ENCODE measurements at regions not wholly inside any gene's neighbourhood (a gene's known extent, or its start where the extent isn't known, plus 50 kb on each side); places are given as distances from the start of the nearest gene placed in this dataset.
"Not testable (repeated sequence)": the region's sequence is repeated elsewhere in the genome, so short reads cannot be mapped to it uniquely, and the experiment has no call there.

DNA sequence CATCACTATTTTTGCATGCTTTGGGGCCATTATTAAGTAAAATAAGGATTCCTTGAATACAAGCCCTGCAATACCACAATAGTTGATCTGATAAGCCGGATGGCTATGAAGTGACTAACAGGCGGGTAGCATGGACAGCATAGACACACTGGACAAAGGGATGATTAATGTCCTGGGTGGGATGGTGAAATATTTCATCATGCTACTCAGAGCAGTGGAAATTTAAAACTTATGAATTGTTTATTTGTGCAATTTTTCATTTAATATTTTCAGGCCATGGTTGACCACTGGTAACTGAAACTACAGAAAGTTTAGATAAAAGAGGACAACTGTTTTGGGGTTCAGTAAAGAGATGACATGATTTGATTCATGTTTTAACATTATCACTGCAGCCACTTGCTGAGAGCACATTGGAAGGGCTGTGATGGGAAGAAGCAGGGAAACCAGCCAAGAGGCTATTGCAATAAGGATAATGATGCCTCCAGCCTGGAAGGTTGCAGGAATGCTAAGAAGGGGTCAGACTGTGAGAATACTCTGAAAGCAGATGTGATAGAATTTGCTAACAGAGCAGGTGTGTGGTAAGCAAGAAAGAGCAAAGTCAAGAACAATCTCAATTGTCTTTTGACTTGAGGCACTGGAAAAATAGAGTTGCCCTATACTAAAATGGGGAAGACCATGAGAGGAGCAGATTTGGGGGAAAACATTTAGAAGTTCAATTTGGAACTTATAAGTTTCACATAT, 62.5 kb upstream of the TNFSF4 start:
- FAIRE-seq, result no peak
- TF ChIP-seq, protein P1, sequence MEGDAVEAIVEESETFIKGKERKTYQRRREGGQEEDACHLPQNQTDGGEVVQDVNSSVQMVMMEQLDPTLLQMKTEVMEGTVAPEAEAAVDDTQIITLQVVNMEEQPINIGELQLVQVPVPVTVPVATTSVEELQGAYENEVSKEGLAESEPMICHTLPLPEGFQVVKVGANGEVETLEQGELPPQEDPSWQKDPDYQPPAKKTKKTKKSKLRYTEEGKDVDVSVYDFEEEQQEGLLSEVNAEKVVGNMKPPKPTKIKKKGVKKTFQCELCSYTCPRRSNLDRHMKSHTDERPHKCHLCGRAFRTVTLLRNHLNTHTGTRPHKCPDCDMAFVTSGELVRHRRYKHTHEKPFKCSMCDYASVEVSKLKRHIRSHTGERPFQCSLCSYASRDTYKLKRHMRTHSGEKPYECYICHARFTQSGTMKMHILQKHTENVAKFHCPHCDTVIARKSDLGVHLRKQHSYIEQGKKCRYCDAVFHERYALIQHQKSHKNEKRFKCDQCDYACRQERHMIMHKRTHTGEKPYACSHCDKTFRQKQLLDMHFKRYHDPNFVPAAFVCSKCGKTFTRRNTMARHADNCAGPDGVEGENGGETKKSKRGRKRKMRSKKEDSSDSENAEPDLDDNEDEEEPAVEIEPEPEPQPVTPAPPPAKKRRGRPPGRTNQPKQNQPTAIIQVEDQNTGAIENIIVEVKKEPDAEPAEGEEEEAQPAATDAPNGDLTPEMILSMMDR (IDR thresholded peaks at IDR 0.05; ENCODE audit: insufficient read depth, missing control alignments), result no peak
- DNase-seq (ENCODE audit: insufficient read length, low spot score), result no peak

DNA sequence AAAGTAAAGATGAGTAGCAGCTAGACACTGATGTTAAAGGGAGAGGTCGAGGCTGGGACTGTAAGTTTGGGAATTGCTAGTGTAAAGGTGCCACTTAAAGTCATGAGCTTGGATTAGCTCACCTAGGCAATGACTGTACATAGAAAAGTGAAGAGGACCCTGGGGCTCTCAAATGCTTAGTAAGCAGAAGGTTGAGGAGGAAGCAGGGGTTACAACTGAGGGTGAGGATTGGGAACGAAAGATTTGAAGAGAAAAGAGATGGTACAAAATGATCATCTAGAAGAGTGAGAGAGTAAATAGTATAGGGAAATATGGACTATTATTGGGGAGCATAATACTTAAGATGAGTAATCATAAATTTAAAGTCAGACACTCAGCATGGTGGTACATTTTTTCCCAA, 63.1 kb upstream of the TNFSF4 start:
- FAIRE-seq, result no peak
- DNase-seq (ENCODE audit: insufficient read length, low spot score), result no peak
- TF ChIP-seq, protein P1 (IDR thresholded peaks at IDR 0.05; ENCODE audit: insufficient read depth, missing control alignments), result no peak

DNA sequence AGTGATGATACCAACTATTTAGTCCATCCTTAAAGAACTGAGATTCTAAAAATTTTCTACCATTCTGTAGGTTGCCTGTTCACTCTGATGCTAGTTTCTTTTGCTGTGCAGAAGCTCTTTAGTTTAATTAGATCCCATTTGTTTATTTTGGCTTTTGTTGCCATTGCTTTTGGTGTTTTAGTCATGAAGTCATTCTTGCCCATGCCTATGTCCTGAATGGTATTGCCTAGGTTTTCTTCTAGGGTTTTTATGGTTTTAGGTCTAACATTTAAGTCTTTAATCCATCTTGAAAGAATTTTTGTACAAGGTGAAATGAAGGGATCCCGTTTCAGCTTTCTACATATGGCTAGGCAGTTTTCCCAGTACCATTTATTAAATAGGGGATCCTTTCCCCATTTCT, 63.9 kb upstream of the TNFSF4 start:
- DNase-seq (ENCODE audit: insufficient read length, low spot score); FAIRE-seq: not testable (repeated sequence)

DNA sequence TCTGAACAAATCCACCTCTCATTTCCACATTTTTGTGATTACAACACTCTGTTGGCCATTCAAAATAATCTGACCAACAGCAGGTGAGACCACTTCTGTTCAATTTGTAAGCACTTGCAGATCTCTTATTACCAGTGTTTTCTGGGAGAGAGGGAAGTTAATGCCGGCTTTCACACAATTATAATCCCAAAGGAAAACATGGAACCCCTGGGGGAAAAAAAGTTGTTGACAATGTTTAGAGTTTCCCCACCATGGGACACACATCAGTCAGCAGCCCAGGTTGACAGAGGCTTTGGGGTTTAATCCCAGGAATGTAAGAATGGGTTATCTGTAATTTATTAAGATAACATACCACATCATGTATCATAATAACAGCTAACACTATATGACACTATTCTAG, 68.4 kb upstream of the TNFSF4 start:
- TF ChIP-seq, protein P1 (IDR thresholded peaks at IDR 0.05; ENCODE audit: insufficient read depth, missing control alignments), result no peak
- FAIRE-seq, result no peak
- no peak for DNase-seq (ENCODE audit: insufficient read length, low spot score)

DNA sequence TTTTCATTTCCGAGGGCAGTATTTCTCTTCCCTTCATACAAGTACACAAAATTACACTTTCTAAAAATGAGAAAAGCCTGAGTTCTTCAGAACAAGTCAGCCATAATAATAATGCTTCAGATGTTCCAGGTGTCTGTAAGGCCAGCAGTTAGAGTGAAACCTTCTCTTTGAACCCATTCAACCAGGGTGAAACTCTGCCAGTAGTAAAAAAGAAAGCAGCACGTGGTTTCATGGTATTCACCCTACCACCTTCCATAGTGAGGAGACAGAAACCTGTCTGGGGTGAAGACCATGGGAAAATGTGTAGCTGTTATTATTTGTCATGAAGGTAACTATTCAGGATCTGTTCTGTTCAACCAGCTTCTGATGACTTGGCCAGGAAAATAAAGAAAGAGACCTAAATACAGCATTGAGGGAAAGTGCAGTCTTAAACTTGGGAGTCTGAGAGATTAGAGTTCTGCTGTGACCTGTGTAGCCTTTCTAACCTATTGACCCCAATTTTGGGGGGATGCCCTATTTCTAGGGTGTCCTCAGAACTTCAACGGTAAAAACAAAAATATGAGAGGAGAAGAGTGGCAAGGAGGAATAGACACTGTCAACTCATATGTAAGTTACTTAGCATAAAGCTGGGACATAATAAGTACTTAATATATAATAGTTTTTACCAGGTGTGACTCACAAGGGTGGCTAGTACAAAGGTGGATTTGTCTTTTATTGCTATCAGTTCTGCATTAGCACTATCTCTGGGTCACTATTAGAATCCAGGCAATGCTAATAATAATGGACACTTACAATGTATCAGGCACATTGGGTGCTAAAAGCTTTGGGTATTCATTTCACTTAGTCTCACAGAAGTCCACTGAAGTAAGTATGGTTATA, 70.0 kb upstream of the TNFSF4 start:
- no peak for DNase-seq (ENCODE audit: insufficient read length, low spot score)
- TF ChIP-seq, protein P1 (IDR thresholded peaks at IDR 0.05; ENCODE audit: insufficient read depth, missing control alignments), result no peak
- FAIRE-seq, result peak; percentile 82

DNA sequence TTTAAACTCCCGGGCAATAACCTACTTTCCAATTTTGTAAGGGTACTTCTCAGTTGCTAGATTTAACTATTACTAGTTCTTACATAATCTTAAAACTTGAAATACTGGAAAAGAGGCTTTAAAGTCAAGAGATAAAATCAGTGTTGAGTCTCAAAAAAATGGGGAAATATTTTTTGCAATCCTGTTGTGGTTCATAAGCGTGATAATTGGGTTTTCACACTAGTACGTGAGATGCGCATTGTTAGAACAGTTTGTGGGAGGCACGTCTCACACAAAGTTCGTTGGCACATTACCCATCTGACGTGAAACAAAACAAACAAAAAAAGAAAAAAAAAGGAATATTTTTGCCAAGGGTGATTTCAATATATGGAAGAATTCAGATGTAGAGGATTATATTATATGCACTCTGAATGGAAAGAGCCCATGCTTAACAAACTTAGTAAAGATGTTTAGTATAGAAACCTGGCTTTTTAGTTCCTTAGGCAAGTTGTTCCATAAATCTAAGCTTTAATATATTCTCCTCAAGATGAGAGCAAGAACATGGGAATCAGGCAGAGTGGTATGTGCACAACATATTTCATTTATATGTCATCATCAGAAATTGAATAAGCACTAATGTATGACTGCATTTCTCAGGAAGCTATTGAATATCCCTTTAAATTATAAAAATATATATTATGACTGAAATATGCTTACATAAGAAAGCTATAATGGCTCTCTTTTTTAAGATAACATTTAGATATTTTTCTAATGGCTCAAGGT, 73.9 kb upstream of the TNFSF4 start:
- no peak for FAIRE-seq
- TF ChIP-seq, protein P1 (IDR thresholded peaks at IDR 0.05; ENCODE audit: insufficient read depth, missing control alignments), result no peak
- no peak for DNase-seq (ENCODE audit: insufficient read length, low spot score)

DNA sequence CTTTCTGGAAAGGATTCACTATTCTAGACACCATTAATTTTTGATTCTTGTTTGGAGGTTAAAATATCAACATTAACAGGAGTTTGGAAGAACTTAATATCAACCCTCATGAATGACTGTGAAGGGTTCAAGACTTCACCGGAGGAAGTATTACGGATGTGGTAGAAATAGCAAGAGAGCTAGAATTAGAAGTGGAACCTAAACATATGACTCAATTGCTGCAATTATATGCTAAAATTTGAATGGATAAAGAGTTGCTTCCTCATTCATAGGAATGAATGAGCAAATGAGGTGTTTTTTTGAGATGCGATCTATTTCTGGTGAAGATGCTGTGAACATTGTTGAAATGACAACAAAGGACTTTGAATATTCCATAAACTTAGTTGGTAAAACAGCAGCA, 77.9 kb upstream of the TNFSF4 start:
- DNase-seq (ENCODE audit: insufficient read length, low spot score) (no peak), FAIRE-seq (no peak)
- TF ChIP-seq, protein P1 (IDR thresholded peaks at IDR 0.05; ENCODE audit: insufficient read depth, missing control alignments), result no peak

Data from D721Med (cell line).